IgD-negative memory B cell (primary cell): ENCODE measurements at regions not wholly inside any gene's neighbourhood (a gene's known extent, or its start where the extent isn't known, plus 50 kb on each side); places are given as distances from the start of the nearest gene placed in this dataset.
"Not testable (repeated sequence)": the region's sequence is repeated elsewhere in the genome, so short reads cannot be mapped to it uniquely, and the experiment has no call there.

Experiments
- H3K27ac Mint-ChIP-seq, 3 donors: one replicate each; pipeline ENCODE4 v1.8.0; 2020 to 2022; ENCODE audit warnings: mild to moderate bottlenecking in 3 of 3, mixed read lengths in 3 of 3, moderate library complexity in 1 of 3
- H3K27me3 Mint-ChIP-seq: one replicate; pipeline ENCODE4 v1.8.0; 2021; ENCODE audit warnings: mixed read lengths
- H3K36me3 Mint-ChIP-seq: one replicate; pipeline ENCODE4 v1.8.0; 2020; ENCODE audit warnings: mild to moderate bottlenecking, mixed read lengths
- H3K4me1 Mint-ChIP-seq, 3 donors: one replicate each; pipeline ENCODE4 v1.8.0; 2020 to 2022; ENCODE audit warnings: mixed read lengths in 3 of 3, mild to moderate bottlenecking in 1 of 3
- H3K4me3 Mint-ChIP-seq, 4 donors: one replicate each; pipeline ENCODE4 v1.8.0; 2020 to 2022; ENCODE audit warnings: mild to moderate bottlenecking in 4 of 4, mixed read lengths in 4 of 4, moderate library complexity in 3 of 4
- H3K9me3 Mint-ChIP-seq, 3 donors: one replicate each; pipeline ENCODE4 v1.8.0; 2020 to 2021; ENCODE audit warnings: mixed read lengths in 3 of 3, mild to moderate bottlenecking in 1 of 3

GRCh38 chr9:3656224-3656623 is 130.4 kb upstream of the RFX3 start:
- no peaks in the 10 kb centered on the region for H3K27me3 Mint-ChIP-seq
- H3K36me3 Mint-ChIP-seq, result peaks cover 6% of the 10 kb centered on the region
- no peaks in the 10 kb centered on the region for H3K9me3 Mint-ChIP-seq
- H3K27ac Mint-ChIP-seq, result no peak overlapping the region
- H3K4me1 Mint-ChIP-seq, result peaks cover 0 to 2% (median 2%) of the 10 kb centered on the region in 3 donors
- no peak overlapping the region for H3K4me3 Mint-ChIP-seq

GRCh38 chr9:3650994-3651622 is 125.3 kb upstream of the RFX3 start:
- H3K9me3 Mint-ChIP-seq, result no peaks in the 10 kb centered on the region
- H3K4me3 Mint-ChIP-seq, result no peak overlapping the region
- peaks cover 0 to 2% (median 0%) of the 10 kb centered on the region in 3 donors for H3K4me1 Mint-ChIP-seq
- no peaks in the 10 kb centered on the region for H3K27me3 Mint-ChIP-seq
- H3K36me3 Mint-ChIP-seq, result no peaks in the 10 kb centered on the region
- no peak overlapping the region for H3K27ac Mint-ChIP-seq

- H3K27me3 Mint-ChIP-seq, result no peaks in the 10 kb centered on the region
- H3K9me3 Mint-ChIP-seq, result no peaks in the 10 kb centered on the region
- H3K27ac Mint-ChIP-seq, result no peak overlapping the region
- peaks cover 0 to 2% (median 0%) of the 10 kb centered on the region in 3 donors for H3K4me1 Mint-ChIP-seq
- no peak overlapping the region for H3K4me3 Mint-ChIP-seq
- H3K36me3 Mint-ChIP-seq, result no peaks in the 10 kb centered on the region
Observed at GRCh38 chr9:3648722-3649246, 123.0 kb upstream of the RFX3 start.

GRCh38 chr9:3648266-3648665 is 122.5 kb upstream of the RFX3 start:
- no peak overlapping the region for H3K27ac Mint-ChIP-seq
- H3K36me3 Mint-ChIP-seq, result no peaks in the 10 kb centered on the region
- H3K9me3 Mint-ChIP-seq, result no peaks in the 10 kb centered on the region
- peaks cover 0 to 2% (median 0%) of the 10 kb centered on the region in 3 donors for H3K4me1 Mint-ChIP-seq
- no peaks in the 10 kb centered on the region for H3K27me3 Mint-ChIP-seq
- H3K4me3 Mint-ChIP-seq, result no peak overlapping the region

GRCh38 chr9:3647652-3648051 is 121.9 kb upstream of the RFX3 start:
- Mint-ChIP-seq H3K36me3 (no peaks in the 10 kb centered on the region), H3K27me3 (no peaks in the 10 kb centered on the region), H3K27ac (no peak overlapping the region), H3K4me1 (peaks cover 0 to 2% (median 0%) of the 10 kb centered on the region in 3 donors), H3K9me3 (no peaks in the 10 kb centered on the region), H3K4me3 (no peak overlapping the region)

- no peak overlapping the region for H3K4me3 Mint-ChIP-seq
- H3K4me1 Mint-ChIP-seq, result no peaks in the 10 kb centered on the region
- no peaks in the 10 kb centered on the region for H3K36me3 Mint-ChIP-seq
- H3K27ac Mint-ChIP-seq, result no peak overlapping the region
- H3K9me3 Mint-ChIP-seq, result no peaks in the 10 kb centered on the region
- no peaks in the 10 kb centered on the region for H3K27me3 Mint-ChIP-seq
Observed at GRCh38 chr9:3646226-3646625, 120.4 kb upstream of the RFX3 start.

- H3K9me3 Mint-ChIP-seq, H3K27ac Mint-ChIP-seq, H3K4me3 Mint-ChIP-seq, H3K36me3 Mint-ChIP-seq, H3K4me1 Mint-ChIP-seq, H3K27me3 Mint-ChIP-seq: not testable (repeated sequence)
Observed at GRCh38 chr9:3642075-3642474, 116.3 kb upstream of the RFX3 start.

GRCh38 chr9:3629495-3629894 is 103.7 kb upstream of the RFX3 start:
- Mint-ChIP-seq H3K9me3 (peaks cover 3 to 7% (median 5%) of the 10 kb centered on the region in 3 donors), H3K36me3 (peaks cover 13% of the 10 kb centered on the region), H3K4me1 (no peaks in the 10 kb centered on the region), H3K27ac (peak overlapping the region in 1 of 3 donors; percentile 13), H3K27me3 (no peaks in the 10 kb centered on the region), H3K4me3 (no peak overlapping the region)

GRCh38 chr9:3628239-3628638 is 102.4 kb upstream of the RFX3 start:
- peaks cover 3 to 7% (median 5%) of the 10 kb centered on the region in 3 donors for H3K9me3 Mint-ChIP-seq
- no peaks in the 10 kb centered on the region for H3K4me1 Mint-ChIP-seq
- H3K27ac Mint-ChIP-seq, result no peak overlapping the region
- H3K4me3 Mint-ChIP-seq, result no peak overlapping the region
- no peaks in the 10 kb centered on the region for H3K27me3 Mint-ChIP-seq
- peaks cover 13% of the 10 kb centered on the region for H3K36me3 Mint-ChIP-seq

- peaks cover 11 to 17% (median 11%) of the 10 kb centered on the region in 3 donors for H3K4me1 Mint-ChIP-seq
- H3K27ac Mint-ChIP-seq, result peak overlapping the region in 1 of 3 donors; percentile 54
- H3K4me3 Mint-ChIP-seq, result peak overlapping the region in 2 of 4 donors; percentile 15 to 38
- no peaks in the 10 kb centered on the region for H3K36me3 Mint-ChIP-seq
- peaks cover 0 to 3% (median 3%) of the 10 kb centered on the region in 3 donors for H3K9me3 Mint-ChIP-seq
- H3K27me3 Mint-ChIP-seq, result peaks cover 2% of the 10 kb centered on the region
Observed at GRCh38 chr9:3608011-3608410, 82.2 kb upstream of the RFX3 start.

GRCh38 chr9:3600672-3601071 is 74.9 kb upstream of the RFX3 start:
- no peaks in the 10 kb centered on the region for H3K4me1 Mint-ChIP-seq

GRCh38 chr9:3597792-3598191 is 72.0 kb upstream of the RFX3 start:
- Mint-ChIP-seq H3K4me3 (no peak overlapping the region), H3K9me3 (no peaks in the 10 kb centered on the region), H3K27me3 (no peaks in the 10 kb centered on the region), H3K27ac (no peak overlapping the region), H3K36me3 (peaks cover 3% of the 10 kb centered on the region), H3K4me1 (peaks cover 0 to under 1% (median 0%) of the 10 kb centered on the region in 3 donors)

More at GRCh38 chr9:3600672-3601071, 74.9 kb upstream of the RFX3 start:
- H3K27ac Mint-ChIP-seq, result no peak overlapping the region
- H3K27me3 Mint-ChIP-seq, result no peaks in the 10 kb centered on the region
- H3K9me3 Mint-ChIP-seq, result no peaks in the 10 kb centered on the region
- H3K4me3 Mint-ChIP-seq, result no peak overlapping the region
- no peaks in the 10 kb centered on the region for H3K36me3 Mint-ChIP-seq

GRCh38 chr9:3586066-3586465 is 60.3 kb upstream of the RFX3 start:
- H3K4me1 Mint-ChIP-seq, result no peaks in the 10 kb centered on the region
- H3K9me3 Mint-ChIP-seq, result peaks cover 9 to 46% (median 23%) of the 10 kb centered on the region in 3 donors
- H3K36me3 Mint-ChIP-seq, result peaks cover 11% of the 10 kb centered on the region
- H3K27me3 Mint-ChIP-seq, result no peaks in the 10 kb centered on the region
- no peak overlapping the region for H3K4me3 Mint-ChIP-seq
- H3K27ac Mint-ChIP-seq, result no peak overlapping the region

GRCh38 chr9:3585606-3586005 is 59.8 kb upstream of the RFX3 start:
- Mint-ChIP-seq H3K4me3 (peak overlapping the region in 1 of 4 donors; percentile 10), H3K27ac (no peak overlapping the region), H3K9me3 (peaks cover 9 to 45% (median 23%) of the 10 kb centered on the region in 3 donors), H3K4me1 (no peaks in the 10 kb centered on the region), H3K27me3 (no peaks in the 10 kb centered on the region), H3K36me3 (peaks cover 9% of the 10 kb centered on the region)

- Mint-ChIP-seq H3K4me3 (no peak overlapping the region), H3K36me3 (peaks cover 12% of the 10 kb centered on the region), H3K27me3 (no peaks in the 10 kb centered on the region), H3K9me3 (peaks cover 13 to 42% (median 22%) of the 10 kb centered on the region in 3 donors), H3K4me1 (peaks cover 0 to 2% (median 0%) of the 10 kb centered on the region in 3 donors), H3K27ac (no peak overlapping the region)
Observed at GRCh38 chr9:3578786-3579185, 53.0 kb upstream of the RFX3 start.

- no peaks in the 10 kb centered on the region for H3K27me3 Mint-ChIP-seq
- H3K27ac Mint-ChIP-seq, result no peak overlapping the region
- peak overlapping the region in 1 of 4 donors; percentile 62 for H3K4me3 Mint-ChIP-seq
- H3K36me3 Mint-ChIP-seq, result peaks cover 8% of the 10 kb centered on the region
- peaks cover 0 to 2% (median 0%) of the 10 kb centered on the region in 3 donors for H3K4me1 Mint-ChIP-seq
- H3K9me3 Mint-ChIP-seq, result peaks cover 9 to 20% (median 13%) of the 10 kb centered on the region in 3 donors
Observed at GRCh38 chr9:3576328-3576727, 50.5 kb upstream of the RFX3 start.
